ENCODE measurements at regions not wholly inside any gene's neighbourhood (a gene's known extent, or its start where the extent isn't known, plus 50 kb on each side); places are given as distances from the start of the nearest gene placed in this dataset.
"Not testable (repeated sequence)": the region's sequence is repeated elsewhere in the genome, so short reads cannot be mapped to it uniquely, and the experiment has no call there.

GRCh38 chr5:68033029-68033428 is 182.5 kb upstream of the PIK3R1 start:
- ATAC-seq (no peak), DNase-seq (no peak)
- intact Hi-C loops (cut with DNase I), result no loop called here

GRCh38 chr5:68032216-68032762 is 183.3 kb upstream of the PIK3R1 start:
- ATAC-seq (peak; percentile 26 to 43), DNase-seq (no peak)
- intact Hi-C loops (cut with DNase I), result no loop called here

DNA sequence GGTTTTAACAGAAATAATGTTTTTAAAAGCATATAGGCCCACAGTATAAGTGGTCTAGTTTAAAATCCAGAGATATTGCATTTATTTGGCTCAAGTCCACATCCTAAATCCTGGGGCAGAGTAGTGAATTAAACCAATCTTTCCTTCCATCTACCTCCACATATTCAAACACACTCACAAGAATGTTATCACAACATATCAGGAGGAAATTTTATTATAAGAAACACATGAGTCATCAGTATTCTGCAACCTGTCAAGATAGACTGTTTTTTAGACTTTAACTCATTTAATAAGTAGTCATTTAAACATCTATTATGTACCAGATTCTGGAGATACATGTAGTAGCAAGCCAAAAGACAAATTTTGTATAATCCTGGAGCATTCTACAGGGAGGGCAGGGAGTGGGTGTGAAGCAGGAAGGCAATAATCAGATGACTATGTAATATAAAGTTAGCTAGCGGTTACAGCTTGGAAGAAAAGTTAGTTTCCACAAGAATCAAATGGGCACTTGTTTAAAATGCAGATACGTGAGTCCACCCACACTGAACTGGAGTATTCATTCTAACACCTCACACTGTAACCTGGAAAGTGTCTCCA is 187.3 kb upstream of the PIK3R1 start:
- no peak for DNase-seq
- intact Hi-C loops (cut with DNase I), result no loop called here
- ATAC-seq, result peak in 1 of 2 donors; percentile 28

- peak; percentile 66 to 85 for ATAC-seq
- intact Hi-C loops (cut with DNase I), result no loop called here
- no peak for DNase-seq
Observed at GRCh38 chr5:68027519-68027918, 188.0 kb upstream of the PIK3R1 start.

GRCh38 chr5:68026092-68026885 is 189.3 kb upstream of the PIK3R1 start:
- ATAC-seq (no peak), DNase-seq (no peak)
- intact Hi-C loops (cut with DNase I), result no loop called here

DNA sequence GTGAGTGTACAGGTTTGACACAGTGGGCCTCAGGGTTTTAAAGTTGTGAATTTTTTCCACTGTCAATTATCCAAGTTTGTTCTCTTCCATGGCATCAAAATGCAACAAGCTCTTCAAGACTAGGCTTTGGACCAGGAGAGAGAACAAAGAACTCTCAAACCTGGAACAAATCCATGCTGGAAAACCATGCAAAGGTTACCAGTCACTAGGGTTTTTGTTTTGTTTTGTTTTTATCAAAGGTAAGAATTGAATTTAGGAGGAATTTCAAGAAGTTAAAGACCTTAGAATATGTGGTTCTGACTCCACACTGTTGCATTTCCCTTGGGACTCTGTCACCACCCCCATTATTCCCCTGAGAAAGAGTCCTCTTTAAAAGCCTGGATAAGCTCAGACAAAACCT is 191.1 kb upstream of the PIK3R1 start:
- no peak for ATAC-seq
- intact Hi-C loops (cut with DNase I), result no loop called here
- no peak for DNase-seq

DNA sequence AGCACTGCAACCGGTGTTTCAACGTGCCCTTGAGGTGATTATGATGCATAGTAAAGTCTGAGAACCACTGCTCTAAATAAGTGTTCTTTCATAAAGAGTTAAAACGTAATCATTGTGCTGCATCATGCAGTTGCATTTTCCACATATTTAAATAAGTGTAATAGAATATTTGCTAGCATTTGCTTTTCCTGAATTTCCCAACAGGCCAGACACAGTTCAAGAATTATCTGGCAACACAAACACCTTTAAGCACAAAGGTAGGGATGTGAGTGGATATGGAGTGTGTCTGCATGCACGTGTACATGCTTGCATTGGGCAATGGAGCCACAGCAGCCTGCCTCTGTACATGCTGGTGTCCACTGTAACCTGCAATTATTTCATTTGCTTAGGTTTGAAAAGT is 193.6 kb upstream of the PIK3R1 start:
- ATAC-seq, result no peak
- intact Hi-C loops (cut with DNase I), result no loop called here
- no peak for DNase-seq

DNA sequence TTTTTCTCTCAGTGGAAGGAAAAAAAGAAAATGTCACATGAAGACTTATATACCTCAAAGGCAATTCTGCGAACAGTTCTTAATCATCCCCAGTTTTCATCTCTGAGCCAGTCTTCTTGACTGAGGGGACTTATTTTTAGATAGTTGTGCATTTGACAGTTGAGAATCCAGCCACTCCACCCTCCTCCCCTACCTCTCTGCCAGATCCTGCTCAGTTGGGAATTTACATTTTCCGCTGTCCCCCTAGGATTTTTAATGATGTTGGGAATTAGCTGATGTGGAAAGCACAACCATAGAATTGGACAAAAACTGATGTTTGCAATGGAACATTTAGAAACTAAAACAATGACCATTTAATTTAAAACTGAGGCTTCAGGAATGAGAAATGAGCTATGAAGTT is 194.3 kb upstream of the PIK3R1 start:
- intact Hi-C loops (cut with DNase I), result no loop called here
- no peak for DNase-seq
- no peak for ATAC-seq

- ATAC-seq; intact Hi-C loops (cut with DNase I): not testable (repeated sequence)
Observed at GRCh38 chr5:68020461-68020969, 195.0 kb upstream of the PIK3R1 start.

DNA sequence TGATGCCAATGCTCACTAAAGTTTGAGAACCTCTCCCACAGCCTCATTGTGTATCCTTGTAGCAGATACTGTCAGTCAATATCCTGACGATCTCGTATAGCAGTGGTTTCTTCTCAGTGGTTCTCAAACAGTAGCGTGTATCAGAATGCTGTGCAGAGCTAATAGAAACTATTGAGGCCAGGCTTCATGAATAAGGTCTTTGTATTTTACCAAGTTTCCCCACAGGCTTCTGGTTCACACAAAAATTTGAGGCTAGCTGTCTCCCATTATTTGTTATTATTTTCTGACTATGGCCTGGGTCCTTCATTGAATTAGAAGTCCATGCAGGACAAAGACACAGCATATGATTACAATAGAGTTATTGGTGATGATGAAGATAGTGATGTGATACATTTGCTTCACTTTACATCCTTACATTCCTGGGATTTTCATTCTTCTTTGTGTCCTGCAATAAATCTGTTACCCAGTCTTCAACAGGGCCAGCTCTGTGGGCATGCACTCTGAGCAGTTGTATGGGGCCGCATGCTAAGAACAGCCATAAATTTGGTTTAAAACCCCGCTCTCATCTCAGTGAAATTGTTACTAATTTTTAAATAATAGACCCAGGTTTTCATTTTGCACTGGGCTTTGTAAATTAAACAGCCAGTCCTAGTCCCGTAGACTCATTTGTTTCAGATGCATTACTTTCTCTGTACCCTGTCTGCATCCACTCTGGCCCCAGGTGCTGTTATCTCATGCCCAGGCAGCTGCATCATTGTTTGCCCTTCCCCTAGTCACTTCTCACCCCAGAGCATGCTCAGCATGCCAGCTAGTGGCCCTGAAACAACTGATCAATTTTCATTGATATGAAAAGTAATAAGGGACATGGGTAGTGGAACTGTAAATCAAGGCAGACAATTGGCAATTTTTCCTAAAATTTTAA is 199.9 kb upstream of the PIK3R1 start:
- ATAC-seq, result no peak

More at GRCh38 chr5:68020461-68020969, 195.0 kb upstream of the PIK3R1 start:
- DNase-seq, result not testable (repeated sequence)

GRCh38 chr5:68012831-68013230 is 202.7 kb upstream of the PIK3R1 start:
- intact Hi-C loops (cut with DNase I), result no loop called here
- no peak for ATAC-seq

More for the DNA sequence above, 199.9 kb upstream of the PIK3R1 start:
- intact Hi-C loops (cut with DNase I), result no loop called here
- DNase-seq, result no peak

GRCh38 chr5:68012429-68012828 is 203.1 kb upstream of the PIK3R1 start:
- DNase-seq (no peak), ATAC-seq (no peak)
- intact Hi-C loops (cut with DNase I), result no loop called here

More at GRCh38 chr5:68012831-68013230, 202.7 kb upstream of the PIK3R1 start:
- no peak for DNase-seq

GRCh38 chr5:68011801-68012200 is 203.8 kb upstream of the PIK3R1 start:
- ATAC-seq, result no peak
- intact Hi-C loops (cut with DNase I), result no loop called here
- no peak for DNase-seq

DNA sequence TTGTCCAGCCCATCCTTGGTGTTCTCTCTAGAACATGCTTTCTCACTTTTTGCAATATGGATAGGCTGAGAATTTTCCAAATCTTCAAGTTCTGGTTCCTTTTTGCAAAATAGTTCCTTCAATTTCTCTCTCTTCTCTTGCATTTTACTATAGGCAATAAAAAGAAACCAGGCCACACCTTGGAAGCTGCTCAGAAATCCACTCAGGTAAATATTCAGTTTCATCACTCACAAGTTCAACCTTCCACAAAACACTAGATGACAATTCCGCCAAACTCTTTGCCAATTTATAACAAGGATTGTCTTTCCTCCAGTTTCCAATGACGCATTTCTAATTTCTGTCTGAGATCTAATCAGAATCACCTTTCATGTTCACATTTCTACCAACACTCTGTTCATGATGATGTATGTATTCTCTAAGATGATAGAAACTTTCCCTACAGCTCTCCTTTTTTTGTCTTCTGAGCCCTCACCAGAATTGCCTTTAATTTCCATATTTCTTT is 204.2 kb upstream of the PIK3R1 start:
- intact Hi-C loops (cut with DNase I), result no loop called here
- ATAC-seq (no peak), DNase-seq (no peak)

- ATAC-seq (no peak), DNase-seq (no peak)
- intact Hi-C loops (cut with DNase I), result no loop called here
Observed at GRCh38 chr5:68010740-68011139, 204.8 kb upstream of the PIK3R1 start.

DNA sequence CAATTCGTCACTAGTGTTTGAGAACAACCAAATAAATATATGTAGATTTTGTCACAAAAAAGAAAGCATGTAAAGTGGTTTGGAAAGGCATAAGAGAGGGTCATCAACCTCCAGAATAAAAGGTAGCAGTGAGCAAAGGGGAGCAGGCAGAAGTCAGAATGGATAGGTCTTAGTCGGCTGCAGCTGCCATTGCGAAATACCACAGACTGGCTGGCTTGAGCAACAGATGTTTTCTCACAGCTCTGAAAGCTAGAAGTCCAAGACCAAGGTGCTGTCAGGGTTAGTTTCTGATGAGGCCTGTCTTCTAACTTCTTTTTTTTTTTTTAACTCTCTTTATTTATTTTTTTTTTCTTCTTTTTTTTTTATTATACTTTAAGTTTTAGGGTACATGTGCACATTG is 208.1 kb upstream of the PIK3R1 start:
- intact Hi-C loops (cut with DNase I), result no loop called here
- ATAC-seq (peak in 1 of 2 donors; percentile 90), DNase-seq (peak; percentile 61)

DNA sequence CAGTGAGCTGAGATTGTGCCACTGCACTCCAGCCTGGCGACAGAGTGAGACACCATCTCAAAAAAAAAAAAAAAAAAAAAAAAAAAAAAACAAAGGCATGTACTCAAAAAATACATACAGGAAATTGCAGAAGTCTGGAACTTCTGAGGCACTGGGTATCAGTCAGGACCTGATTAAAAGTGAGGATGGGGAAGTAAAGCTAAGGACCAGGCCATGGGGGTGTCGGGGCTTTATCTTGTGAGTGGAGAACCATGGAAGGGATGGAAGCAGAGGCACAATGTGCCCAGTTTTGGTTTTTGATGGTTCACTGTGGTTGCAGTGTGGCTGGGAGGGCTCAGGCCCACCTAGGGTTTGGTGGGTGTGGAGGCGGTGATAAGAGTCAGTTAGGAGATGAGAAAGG is 212.7 kb upstream of the PIK3R1 start:
- intact Hi-C loops (cut with DNase I), result no loop called here
- DNase-seq (no peak), ATAC-seq (no peak)

- ATAC-seq, result no peak
- intact Hi-C loops (cut with DNase I), result no loop called here
- no peak for DNase-seq
Observed at GRCh38 chr5:68000805-68001204, 214.8 kb upstream of the PIK3R1 start.

- intact Hi-C loops (cut with DNase I), result no loop called here
- ATAC-seq, result no peak
Observed at GRCh38 chr5:67999391-67999790, 216.2 kb upstream of the PIK3R1 start.

More at GRCh38 chr5:67999391-67999790, 216.2 kb upstream of the PIK3R1 start:
- DNase-seq, result no peak
